ENCODE measurements at regions not wholly inside any gene's neighbourhood (a gene's known extent, or its start where the extent isn't known, plus 50 kb on each side); places are given as distances from the start of the nearest gene placed in this dataset.
"Not testable (repeated sequence)": the region's sequence is repeated elsewhere in the genome, so short reads cannot be mapped to it uniquely, and the experiment has no call there.

GRCh38 chr2:209300766-209301165 lies 123.1 kb upstream of the MAP2 start:
- not testable (repeated sequence) for TF ChIP-seq REST (IDR thresholded peaks at IDR 0.05; ENCODE audit: borderline replicate concordance); POLR2AphosphoS5 (IDR thresholded peaks at IDR 0.05); TAF1 (IDR thresholded peaks at IDR 0.05; ENCODE audit: low read depth); CTCF (IDR thresholded peaks at IDR 0.05; ENCODE audit: poor library complexity, severe bottlenecking)
